Chondrocyte (in vitro differentiated cells): ENCODE measurements at regions not wholly inside any gene's neighbourhood (a gene's known extent, or its start where the extent isn't known, plus 50 kb on each side); places are given as distances from the start of the nearest gene placed in this dataset.

Source experiments
- DNase-seq: peaks from one replicate; pipeline ENCODE4 v3.0.0; 2021; ENCODE audit warnings: mixed read lengths, low spot score
- H3K27ac Mint-ChIP-seq: one replicate; pipeline ENCODE4 v1.8.0; 2021; ENCODE audit warnings: mild to moderate bottlenecking, moderate library complexity, mixed read lengths; ENCODE audit not compliant: unreplicated experiment
- H3K27me3 Mint-ChIP-seq: 2 replicates; pipeline ENCODE4 v1.8.0; 2021; ENCODE audit warnings: low read depth, mixed read lengths
- H3K36me3 Mint-ChIP-seq: 2 replicates; pipeline ENCODE4 v1.8.0; 2021; ENCODE audit warnings: low read depth, mixed read lengths
- H3K4me1 Mint-ChIP-seq: 2 replicates; pipeline ENCODE4 v1.8.0; 2021; ENCODE audit warnings: low read depth, mild to moderate bottlenecking, mixed read lengths
- H3K4me3 Mint-ChIP-seq: one replicate; pipeline ENCODE4 v1.8.0; 2021; ENCODE audit warnings: mild to moderate bottlenecking, moderate library complexity, mixed read lengths; ENCODE audit not compliant: unreplicated experiment
- H3K9me3 Mint-ChIP-seq: 2 replicates; pipeline ENCODE4 v1.8.0; 2021; ENCODE audit warnings: low read depth, mixed read lengths
- TF ChIP-seq, protein P1 (sequence below): fragments of 200-600 bp; sonication (generic); IDR thresholded peaks from 2 replicates; pipeline ENCODE4 v1.5.0; 2021; ENCODE audit warnings: antibody characterized with exemption, mild to moderate bottlenecking, moderate library complexity

DNA sequence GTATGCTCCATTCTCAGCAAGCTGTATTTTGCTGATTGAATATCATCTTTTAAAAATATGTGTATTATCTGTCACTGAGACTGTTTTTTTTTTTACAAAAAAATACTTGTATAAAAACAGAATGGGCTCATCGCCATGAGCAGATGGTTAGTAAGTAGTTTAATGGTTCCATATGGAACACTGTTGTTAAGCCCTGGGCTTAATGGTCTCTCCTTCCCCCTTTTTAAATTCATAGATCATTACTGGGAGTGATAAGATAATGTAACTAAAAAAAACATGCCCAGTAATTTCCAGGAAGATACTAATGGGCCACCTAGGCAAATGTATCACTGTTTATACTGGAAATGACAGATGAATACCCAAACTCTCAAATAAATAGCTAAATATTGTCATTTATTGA lies 95.3 kb upstream of the TPRG1 start:
- no peak for DNase-seq
- H3K4me1 Mint-ChIP-seq, result no peaks in the 10 kb centered on the region
- peaks cover 3% of the 10 kb centered on the region for H3K36me3 Mint-ChIP-seq
- TF ChIP-seq, protein P1, sequence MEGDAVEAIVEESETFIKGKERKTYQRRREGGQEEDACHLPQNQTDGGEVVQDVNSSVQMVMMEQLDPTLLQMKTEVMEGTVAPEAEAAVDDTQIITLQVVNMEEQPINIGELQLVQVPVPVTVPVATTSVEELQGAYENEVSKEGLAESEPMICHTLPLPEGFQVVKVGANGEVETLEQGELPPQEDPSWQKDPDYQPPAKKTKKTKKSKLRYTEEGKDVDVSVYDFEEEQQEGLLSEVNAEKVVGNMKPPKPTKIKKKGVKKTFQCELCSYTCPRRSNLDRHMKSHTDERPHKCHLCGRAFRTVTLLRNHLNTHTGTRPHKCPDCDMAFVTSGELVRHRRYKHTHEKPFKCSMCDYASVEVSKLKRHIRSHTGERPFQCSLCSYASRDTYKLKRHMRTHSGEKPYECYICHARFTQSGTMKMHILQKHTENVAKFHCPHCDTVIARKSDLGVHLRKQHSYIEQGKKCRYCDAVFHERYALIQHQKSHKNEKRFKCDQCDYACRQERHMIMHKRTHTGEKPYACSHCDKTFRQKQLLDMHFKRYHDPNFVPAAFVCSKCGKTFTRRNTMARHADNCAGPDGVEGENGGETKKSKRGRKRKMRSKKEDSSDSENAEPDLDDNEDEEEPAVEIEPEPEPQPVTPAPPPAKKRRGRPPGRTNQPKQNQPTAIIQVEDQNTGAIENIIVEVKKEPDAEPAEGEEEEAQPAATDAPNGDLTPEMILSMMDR, result no peak
- H3K9me3 Mint-ChIP-seq, result peaks cover 3% of the 10 kb centered on the region
- H3K27me3 Mint-ChIP-seq, result peaks cover 4% of the 10 kb centered on the region
- H3K27ac Mint-ChIP-seq, result no peak overlapping the region
- no peak overlapping the region for H3K4me3 Mint-ChIP-seq

DNA sequence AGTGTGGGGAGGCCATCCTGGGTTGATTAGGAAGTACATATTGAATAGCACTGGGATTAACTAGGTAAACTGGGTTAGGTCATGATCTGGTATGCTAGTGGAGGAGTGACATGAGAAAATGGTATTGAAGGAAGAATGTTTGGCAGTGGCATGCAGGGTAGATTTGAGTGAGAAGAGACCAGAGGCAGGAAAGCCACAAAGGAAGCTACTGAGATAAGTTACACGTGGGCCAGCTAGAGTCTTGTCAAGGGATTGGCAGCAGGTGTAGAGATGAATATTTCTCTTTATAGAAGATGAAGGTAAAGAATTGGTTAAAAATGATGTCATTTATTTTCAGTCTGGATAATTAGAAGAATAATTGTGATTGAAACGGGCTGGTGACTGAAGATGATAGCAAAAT lies 91.0 kb upstream of the TPRG1 start:
- no peak overlapping the region for H3K4me3 Mint-ChIP-seq
- no peak overlapping the region for H3K27ac Mint-ChIP-seq
- peaks cover 3% of the 10 kb centered on the region for H3K9me3 Mint-ChIP-seq
- H3K4me1 Mint-ChIP-seq, result no peaks in the 10 kb centered on the region
- no peak for DNase-seq
- TF ChIP-seq, protein P1, result no peak
- peaks cover 3% of the 10 kb centered on the region for H3K36me3 Mint-ChIP-seq
- peaks cover 2% of the 10 kb centered on the region for H3K27me3 Mint-ChIP-seq

DNA sequence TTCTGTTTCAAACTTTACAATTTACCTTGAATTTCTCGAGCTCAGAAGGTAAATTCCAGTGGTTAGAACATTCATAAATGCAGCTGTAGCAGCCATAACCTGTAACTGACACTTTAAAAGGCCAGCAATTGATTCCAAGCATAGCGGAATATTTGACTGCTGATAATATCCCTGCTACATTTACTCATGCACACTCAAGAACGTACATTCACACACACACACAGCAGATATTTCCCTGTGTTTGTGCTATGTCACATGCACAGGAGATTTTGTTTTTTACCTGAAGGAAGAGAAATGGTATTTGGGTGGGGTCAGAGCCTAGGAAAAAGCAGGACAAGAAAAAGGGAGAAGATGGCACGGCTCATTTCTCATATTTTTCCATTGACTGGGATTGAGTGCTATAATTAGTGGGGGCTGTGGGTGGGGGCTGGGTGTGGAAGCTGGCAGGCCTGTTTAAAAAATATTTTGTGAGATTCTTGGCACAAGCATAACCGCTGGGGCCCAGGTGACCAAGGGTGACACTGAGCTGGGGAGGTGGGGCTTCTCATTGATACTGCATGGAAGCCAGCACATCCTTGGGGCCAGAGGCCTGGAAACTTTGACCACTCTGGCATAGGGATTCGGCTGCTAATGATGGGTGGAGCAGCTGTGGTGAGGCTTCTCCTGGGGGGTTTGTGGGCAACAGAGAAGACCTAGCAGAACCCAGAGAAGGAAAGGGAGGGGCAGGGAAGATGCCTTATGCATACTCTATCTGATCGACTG lies 88.9 kb upstream of the TPRG1 start:
- Mint-ChIP-seq H3K27me3 (peaks cover 2% of the 10 kb centered on the region), H3K4me3 (no peak overlapping the region), H3K36me3 (peaks cover 5% of the 10 kb centered on the region), H3K9me3 (peaks cover 8% of the 10 kb centered on the region), H3K27ac (no peak overlapping the region), H3K4me1 (no peaks in the 10 kb centered on the region)
- DNase-seq, result no peak
- TF ChIP-seq, protein P1, result no peak

DNA sequence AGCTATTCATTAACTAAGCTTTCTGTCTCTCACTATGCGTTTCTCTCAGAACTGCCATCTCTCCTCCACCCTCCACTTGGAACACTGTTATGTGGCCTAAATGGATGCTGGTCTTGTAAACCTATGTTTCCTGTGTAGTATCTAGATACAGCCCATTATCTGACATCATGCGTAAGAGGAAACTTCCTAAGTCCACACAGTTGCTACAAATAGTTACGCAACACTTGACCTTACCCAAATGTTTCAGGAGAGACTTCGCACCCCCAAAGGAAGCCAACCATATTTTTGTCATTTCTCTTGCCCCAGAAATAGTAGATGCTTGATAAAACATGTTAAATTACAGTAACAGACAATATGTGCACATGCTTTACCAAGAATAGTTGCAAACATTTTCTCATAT lies 87.2 kb upstream of the TPRG1 start:
- DNase-seq, result no peak
- Mint-ChIP-seq H3K9me3 (peaks cover 9% of the 10 kb centered on the region), H3K36me3 (peaks cover 4% of the 10 kb centered on the region), H3K27me3 (no peaks in the 10 kb centered on the region), H3K27ac (no peak overlapping the region), H3K4me1 (no peaks in the 10 kb centered on the region), H3K4me3 (no peak overlapping the region)
- TF ChIP-seq, protein P1, result no peak

DNA sequence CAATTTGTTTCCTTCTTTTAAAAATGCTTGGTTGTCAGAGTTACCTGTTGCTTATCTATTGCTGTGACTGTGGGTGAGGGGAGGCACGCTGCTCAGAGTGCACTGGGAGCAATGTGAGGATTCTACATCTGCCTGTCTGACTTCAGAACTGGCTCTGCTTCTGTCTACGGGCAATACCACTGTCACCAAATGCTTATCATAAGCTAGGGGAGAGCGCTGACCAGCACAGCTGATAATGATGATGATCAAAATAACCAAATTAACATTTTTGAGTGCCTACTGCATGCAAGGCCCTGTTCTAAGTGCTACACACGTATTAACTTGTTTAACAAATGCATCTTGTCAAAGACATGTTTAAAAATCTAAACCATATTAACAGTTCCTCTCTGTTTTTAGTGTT lies 79.2 kb upstream of the TPRG1 start:
- H3K9me3 Mint-ChIP-seq, result peaks cover 6% of the 10 kb centered on the region
- no peak overlapping the region for H3K4me3 Mint-ChIP-seq
- H3K36me3 Mint-ChIP-seq, result peaks cover 4% of the 10 kb centered on the region
- TF ChIP-seq, protein P1, result no peak
- no peak overlapping the region for H3K27ac Mint-ChIP-seq
- H3K27me3 Mint-ChIP-seq, result no peaks in the 10 kb centered on the region
- no peak for DNase-seq
- H3K4me1 Mint-ChIP-seq, result no peaks in the 10 kb centered on the region
